T follicular helper cell (primary cell): ENCODE measurements at regions not wholly inside any gene's neighbourhood (a gene's known extent, or its start where the extent isn't known, plus 50 kb on each side); places are given as distances from the start of the nearest gene placed in this dataset.

Experiments used
- DNase-seq: peaks from one replicate; pipeline ENCODE4 v3.0.0-alpha.2; 2020; ENCODE audit warnings: low read depth

DNA sequence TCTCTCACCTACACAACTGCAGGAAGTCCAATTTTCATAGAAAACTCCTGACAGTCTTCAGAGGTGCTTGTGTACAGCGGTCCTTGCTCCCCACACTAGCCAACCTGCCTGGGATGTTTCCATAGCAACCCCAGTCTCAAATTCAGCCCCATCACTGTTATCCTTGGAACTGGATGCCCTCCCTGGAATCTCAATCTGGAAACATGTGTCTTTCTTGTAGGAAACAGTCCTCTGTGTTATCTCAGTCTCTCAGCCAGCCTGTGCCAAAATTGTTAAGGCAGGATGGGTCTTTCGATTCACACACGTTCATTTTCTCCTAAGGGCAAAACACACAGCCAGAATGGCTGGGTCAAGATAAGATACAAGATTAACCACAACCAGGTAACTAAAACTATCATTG lies 295.5 kb upstream of the RND3 start:
- DNase-seq, result no peak

DNA sequence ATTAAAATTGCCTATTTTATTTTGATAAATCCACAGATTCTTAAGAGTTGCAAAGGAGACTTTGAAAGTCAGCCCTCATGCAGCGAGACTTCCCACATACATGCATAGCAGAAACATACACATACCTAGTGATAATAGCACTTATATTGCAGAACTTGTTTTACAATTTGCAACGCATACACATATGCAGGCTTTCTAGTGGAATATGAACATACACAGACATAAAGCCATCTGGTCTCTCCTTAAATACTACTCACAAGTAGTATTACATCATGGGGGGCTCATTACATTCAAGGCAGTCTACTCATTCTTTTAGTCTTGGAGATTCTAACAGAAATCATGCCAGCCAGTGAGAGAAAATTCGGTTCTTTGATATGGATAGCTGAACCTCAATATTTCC lies 295.1 kb upstream of the RND3 start:
- no peak for DNase-seq

DNA sequence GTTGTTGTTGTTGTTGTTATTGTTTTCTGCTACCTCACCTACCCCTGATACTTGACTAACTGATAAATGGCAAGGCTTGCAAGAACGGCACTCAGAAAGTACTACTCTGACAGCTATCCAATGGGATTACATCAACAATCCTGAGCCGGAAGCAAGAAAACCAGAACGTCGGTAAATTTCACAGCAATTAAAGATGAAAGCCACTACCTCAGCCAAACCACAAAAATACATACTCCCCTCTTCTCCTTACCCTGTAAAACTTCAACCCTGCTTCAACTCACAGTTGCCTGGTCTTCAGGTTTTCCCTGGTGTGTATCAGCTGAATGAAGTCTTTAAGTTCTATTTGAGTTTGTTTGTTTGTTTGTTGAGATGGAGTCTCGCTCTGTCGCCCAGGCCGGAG lies 293.7 kb upstream of the RND3 start:
- DNase-seq, result no peak

DNA sequence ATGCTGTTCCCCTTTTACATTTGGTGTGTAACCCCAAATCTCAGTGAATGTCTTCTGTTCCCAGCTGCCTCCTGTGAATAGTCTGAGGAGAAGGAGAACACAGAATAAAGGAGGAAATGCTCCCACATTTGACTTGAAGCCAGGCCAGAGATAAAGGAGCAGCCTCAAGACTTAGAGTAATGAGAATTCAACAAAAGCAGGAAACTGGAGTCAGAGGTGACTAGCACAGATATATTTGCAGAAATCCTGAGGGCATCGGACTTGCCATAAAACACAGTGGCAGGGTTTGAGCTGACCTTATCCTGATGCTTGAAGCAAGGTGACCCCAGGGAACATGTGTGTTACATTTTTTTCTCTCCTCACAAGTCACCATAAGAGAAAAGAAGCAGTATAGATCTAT lies 291.4 kb upstream of the RND3 start:
- DNase-seq, result no peak

DNA sequence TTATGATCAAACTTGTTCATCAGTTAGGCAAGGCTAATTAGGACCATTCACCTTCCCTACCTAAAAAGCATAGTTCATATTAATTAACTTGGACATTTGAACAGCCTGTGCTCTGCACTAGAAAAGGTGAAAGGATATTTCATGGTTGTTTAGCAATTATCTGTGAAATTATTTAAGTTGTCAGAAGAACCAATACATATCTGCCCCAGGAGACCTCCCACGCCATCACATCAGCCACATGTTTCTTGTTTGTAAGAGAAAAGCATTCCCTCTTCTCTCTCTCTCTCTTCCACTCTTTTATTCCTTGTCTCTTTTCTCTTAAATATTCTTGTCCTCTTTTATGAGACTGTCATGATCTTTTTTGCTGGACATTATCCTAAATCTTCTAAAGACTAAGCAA lies 282.0 kb upstream of the RND3 start:
- DNase-seq, result no peak

DNA sequence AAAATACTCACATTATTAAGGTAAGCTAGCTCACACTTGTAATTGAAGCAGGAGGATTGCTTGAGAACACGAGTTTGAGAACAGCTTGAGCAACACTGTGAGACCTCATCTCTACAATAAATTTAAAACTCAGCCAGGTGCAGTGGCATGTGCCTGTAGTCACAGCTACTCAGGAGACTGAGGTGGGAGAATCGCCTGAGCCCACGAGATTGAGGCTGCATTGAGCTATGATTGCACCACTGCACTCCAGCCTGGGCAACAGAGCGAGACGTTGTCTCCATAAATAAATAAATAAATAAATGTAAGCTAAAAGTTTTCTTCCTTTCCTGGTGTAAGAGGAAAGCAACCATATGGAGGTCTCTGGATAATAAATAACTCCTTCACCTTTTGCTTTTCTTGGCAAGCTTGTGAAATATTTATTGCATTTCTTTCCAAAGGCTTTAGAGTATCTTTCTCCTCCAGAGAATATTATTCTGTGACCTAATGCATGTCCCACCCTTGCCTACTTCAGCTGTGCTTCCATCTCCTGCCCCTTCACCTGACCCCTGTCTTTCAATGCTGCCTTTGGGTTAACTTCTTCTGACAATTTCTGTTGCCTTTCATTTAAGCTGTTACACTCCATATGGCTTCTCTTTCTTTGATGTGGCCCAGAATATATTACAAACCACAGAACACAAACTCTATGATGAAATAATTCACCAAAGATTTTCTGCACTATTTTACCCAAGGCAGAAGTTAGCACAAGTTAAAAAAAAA lies 280.7 kb upstream of the RND3 start:
- no peak for DNase-seq

DNA sequence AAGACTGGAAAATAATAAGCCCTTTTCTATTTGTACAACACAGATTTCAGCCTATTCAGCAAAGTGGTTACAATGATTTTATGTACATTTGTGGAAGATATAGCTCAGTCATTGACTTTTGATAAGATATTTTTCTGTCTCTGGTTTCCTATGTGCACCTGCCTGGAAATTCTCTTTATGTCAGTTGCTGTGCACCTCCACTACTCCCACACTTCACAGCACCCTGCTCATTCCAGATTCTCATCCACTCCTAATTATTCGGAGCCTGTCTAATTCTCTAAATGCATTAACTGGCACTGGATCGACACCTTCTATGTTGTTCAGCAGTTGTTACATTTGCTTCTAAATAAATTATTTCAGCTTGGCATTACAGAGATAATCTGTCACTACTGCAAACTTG lies 275.1 kb upstream of the RND3 start:
- DNase-seq, result no peak

DNA sequence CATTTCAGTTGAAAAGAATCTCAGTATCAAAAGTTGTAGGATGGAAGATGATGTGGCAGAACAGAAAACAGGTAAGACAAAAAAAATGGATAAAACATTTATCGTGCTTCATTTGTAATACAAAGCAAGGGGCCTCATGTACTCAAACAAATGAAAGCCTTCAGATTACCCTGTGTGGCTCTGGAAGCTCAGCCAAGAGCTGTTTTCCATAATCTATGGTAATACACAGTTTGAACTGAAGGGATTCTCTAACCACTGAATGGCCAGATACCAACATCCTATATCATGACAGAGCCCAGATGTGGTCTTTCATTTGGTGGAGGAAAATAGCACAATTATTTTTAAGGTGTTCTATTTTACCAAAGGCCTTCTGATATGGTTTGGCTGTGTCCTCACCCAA lies 272.1 kb upstream of the RND3 start:
- no peak for DNase-seq

DNA sequence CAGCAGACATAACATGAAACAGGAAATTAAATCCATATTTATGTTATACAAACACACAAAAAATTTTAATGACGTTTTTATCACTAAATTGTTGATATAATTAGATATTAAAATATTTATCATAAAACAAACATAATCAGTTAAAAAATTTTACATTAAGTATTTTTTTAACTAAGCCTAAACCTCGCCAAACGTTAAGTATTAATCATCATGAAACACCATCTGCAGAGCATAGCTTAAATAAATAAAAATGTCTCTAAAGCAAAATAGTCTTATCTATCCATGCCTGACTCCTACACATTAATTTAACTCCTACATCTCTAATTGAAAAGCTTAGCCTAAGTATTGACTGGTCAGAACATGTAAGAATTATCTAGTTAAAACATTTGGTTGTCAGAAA lies 271.6 kb upstream of the RND3 start:
- DNase-seq, result no peak

DNA sequence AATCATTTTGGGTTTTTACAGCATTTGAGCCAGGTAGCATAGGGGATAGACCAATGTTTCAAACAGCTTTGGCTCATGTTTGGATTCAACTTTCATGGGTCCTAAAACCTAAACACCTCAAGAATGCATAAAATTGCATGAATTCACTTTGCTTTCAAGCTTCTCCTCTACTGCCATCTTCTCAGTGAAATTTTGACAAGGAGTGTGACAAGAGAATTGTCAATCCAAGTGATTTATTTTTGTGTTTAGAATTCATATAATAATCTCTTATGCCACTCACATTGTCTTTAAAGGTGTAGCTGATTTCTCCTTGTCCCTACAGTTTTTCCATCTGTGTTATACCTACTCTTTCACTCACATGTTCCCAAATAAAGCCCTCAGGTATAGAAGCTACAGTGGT lies 264.8 kb upstream of the RND3 start:
- no peak for DNase-seq

DNA sequence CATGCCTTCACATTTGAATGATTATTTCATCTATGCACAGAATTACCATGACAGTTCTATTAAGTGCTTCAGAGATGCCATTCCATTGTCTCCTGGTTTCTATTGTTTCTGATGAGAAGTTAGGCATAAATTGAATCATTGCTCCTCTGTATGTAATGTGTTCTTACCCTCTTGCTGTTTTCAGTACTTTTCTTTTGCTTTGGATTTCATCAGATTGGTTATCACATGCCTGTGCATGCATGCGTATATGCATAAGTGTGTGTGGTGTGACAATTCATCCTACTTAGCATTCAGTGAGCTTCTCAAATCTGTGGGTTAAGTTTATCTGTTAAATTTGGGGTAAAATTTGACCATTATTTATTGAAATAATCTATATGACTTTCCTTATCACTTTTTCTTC lies 263.3 kb upstream of the RND3 start:
- DNase-seq, result no peak

DNA sequence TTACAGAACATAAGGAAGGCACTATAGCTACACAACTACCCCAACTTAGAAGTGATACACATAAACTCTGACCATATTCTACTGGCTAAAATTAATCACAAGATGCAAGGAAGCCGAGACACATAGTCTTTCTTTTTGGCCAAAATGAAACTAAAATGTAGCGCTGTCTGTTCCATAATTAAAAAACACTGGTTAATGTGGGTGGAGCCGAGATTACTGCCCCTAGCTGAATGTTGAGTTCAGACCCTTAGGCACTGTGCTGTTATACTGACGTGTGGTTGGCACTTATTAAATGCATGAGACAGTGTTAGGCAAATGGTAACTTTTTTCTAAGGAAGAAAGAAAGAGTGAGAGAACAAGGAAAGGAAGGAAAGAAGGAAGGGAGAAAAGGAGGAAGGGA lies 254.6 kb upstream of the RND3 start:
- no peak for DNase-seq

DNA sequence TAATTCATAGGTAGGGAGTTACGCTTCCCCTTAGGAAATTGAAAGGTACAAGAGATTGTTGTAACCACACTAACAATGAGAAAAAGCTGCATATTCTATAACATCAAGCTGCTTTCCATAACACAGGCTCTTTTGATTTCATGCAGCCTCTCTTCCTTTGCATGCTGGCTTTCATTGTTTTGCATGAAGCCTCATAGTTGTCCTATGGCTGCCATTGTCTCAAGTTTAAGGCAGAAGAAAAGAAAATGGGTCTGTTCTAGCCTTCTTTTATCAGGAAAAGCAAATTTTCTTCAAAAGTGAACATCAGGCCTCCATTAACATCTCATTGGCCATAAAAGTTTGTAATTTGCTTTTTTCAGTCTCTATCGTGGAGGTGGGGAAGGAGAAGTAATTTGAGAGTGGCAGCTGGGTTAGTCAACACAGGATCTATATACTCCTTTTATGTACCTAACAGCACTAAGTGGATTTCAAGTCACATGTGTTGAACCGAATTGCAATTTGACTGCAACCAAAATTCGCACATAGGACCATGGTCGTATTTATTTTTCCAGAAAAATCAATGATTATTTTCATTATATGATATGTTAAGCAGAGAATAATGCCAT lies 248.5 kb upstream of the RND3 start:
- no peak for DNase-seq

DNA sequence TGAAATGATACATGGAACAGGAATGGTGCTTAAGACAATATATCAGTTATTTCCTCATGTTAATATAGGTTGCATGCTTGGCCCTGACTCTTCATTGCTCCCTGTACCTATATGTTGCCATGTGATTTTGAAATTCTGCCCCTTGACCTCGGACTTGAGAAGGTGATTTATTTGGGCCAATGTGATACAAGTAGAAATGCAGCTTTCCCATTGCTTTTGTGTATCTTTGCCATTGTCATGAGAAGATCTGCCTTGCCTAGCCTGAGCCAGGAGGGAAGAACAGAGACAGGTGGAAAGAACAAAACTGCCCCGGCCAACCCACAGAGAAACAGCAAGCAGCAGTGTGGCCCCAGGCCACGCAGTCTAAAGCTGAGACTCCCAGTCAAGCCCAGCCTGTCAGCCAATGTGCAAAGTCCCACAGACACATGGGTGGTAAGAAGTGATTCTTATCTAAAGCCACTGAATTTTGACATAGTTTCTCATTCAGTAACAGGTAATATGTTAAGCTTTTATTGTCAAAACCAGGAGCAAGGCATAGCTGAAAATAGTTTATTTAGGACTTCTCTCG lies 245.7 kb upstream of the RND3 start:
- no peak for DNase-seq

DNA sequence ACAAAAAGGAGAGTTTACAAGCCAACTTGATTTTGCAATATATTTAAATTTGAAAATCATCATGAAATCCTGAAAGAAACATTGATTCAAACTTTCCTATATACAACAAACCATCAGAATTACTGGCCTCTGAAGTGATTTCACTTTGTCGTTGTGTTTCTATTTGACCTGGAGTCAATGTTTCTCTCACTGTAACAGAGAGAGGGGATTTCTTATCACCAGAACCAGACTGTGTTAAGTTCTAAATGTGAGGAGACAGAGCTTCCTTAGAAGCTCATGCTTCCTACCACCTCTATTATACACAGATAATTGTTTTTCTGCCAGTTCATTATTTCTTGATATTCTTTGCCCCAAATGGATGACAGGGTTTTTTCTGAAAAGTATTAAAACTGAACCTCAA lies 245.0 kb upstream of the RND3 start:
- no peak for DNase-seq

DNA sequence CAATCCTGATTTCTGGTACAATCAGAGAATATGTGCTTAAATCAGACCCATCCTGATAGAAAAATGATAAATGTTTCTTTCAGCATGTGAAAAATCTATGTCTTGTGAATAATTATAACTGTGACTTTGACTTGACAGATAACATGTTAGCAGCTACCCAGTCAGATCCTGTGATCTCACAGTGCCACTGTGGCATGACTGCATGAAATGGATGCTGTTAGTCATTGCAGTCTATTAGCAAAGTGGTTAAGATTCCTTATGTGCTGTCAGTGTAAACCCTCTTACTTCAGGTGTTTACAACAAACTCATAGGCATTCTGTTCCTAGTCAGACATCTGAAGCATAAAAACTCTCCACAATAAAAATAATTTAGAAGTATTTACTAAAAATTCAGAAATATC lies 244.6 kb upstream of the RND3 start:
- DNase-seq, result no peak

DNA sequence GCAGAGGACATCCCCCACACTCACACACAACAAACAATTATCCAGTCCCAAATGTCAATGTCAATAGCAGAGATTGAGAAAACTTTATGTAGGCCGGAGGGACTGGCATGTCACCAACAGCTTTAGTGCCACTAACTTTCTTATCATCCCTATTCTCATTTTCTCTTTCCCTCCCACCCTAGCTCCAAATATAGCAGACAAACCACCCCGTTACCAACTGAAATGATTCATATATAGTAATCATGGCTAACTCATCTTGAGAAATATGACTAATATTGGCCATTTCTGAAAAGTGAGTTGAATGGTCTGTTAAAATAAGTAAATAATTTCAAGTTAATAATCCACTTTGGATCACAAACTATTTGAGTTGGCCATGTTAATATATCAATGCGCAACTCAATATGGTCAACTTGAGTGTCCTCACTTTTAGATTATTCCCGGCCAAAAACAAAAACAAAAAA lies 242.1 kb upstream of the RND3 start:
- no peak for DNase-seq

DNA sequence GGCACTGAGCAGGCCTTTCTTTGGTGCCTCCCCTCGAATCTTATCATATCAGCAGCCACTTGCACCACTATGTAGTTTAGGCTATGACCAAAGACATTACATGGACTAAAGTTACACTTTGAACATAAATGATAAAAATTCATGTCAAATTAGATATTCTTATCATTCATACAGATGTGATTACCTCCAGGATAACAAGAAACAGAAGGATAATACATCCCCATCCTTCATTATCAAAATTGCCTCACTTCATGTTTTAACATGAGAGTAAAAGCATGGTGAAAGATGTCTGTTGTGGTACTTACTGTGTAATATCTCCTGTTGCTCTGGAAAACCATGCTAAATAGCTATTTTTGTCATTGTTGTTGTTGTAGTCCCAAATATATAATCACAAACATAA lies 230.8 kb upstream of the RND3 start:
- DNase-seq, result no peak

DNA sequence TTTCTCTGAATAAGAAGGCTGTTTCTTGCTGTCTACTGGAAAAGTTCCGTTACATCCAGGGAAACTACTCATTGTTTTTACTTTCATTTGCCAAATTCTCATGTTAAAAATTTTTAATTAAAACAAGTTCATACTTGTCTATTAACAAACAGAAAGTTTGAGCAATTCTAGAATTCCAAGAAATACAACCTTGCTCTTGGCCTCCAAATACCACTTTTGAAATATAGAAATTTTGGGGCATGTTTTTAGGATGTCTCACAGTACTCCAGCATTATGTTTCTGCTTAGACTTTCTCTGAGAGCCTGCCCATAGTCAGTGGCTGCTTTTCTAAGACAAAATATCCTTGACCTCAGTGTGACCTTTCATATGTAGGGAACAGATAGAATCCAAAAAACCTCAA lies 228.7 kb upstream of the RND3 start:
- no peak for DNase-seq

DNA sequence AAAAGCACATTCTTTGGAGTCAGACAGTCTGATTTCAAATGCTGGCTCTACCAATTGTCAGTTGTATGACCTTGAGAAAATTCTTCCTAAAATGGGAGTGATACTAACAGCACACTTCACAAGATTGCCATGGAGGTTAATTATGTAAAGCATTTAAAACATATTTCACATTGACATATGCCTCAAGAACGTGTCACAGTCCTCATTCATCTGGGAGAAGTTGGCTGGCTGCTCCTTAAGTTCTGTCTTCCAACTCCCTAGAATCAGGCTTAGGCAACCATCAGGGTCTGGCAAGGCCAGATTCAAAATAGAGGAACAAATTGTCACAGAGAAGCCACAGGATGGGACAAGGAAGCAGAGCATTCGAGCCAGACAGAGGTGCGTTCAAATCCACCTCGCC lies 228.0 kb upstream of the RND3 start:
- DNase-seq, result no peak

DNA sequence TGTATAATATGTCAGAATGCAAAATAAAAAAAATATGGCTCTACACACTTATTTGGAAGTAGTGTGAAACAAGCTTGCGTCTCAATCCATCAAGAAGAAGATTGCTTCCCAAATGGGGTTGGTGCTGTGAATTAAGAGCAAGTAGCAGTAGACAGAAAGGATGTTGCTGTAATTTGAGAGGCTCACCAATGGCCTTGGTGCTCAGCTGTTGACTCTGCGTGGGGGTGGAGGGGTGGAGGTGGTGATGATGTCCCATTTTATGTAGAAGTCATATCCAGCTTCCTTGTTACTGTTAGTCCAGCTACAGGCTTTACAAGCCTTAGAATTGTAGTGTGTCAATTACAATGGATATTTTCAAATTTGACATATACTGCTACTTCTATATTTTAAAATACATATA lies 223.4 kb upstream of the RND3 start:
- DNase-seq, result no peak

DNA sequence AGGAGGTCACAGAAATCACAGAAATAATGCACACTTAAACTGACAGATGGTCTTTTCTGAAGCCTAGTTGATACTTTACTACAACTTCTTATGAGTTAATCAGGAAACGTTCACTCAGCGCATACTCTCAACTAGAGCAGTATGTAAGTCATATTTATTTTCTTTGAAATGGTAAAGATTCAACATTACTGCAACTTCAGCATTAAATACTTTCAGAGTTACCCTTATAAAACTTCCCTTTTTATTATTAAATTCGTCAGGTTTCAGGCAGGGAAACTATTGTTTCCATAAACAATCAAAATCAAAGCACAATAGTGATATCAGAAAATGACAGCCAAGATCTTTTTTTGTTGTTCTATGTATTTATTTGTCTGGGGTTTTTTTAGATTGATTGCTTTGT lies 222.6 kb upstream of the RND3 start:
- DNase-seq, result no peak

DNA sequence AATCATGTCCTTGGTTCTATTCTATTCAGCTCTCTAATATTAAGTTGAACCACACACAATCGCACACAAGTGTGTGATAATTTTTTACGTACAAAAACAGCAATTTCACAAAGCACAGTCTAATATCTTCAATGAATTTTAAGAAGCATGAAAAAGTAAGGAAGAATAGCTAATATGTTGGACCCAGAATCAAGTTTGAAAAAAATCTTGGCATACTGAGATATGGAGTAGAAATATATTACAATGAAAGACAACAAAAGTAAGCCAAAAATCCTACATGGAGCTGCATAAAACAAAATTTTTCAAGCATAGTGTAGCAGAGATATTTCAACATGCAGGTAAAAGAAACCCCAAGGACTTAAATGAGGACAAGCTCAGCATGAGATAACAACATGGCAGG lies 219.1 kb upstream of the RND3 start:
- DNase-seq, result no peak

DNA sequence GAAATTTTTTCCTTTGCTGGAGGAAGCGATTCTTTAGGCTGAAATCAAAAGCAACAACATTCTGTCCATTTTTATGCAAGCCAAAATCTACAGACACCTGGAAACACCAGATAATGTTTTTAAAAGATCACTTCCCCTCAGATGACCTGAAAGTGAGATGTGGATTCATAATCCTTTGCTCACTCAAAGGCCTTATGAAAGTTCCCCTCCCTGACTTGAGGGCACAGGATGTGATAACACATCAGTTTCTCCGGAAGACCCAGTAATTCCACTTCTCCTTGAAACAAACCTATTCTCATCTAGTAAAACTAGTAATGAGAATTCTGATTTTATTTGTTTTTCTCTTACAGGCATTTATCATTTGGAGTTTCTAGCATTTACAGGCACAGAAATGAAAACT lies 218.3 kb upstream of the RND3 start:
- no peak for DNase-seq
